ENCODE measurements at regions not wholly inside any gene's neighbourhood (a gene's known extent, or its start where the extent isn't known, plus 50 kb on each side); places are given as distances from the start of the nearest gene placed in this dataset.

GRCh38 chr1:223006371-223006770 lies 136.7 kb downstream of the TLR5 start (continued):
- no peak for TF ChIP-seq REST (IDR thresholded peaks at IDR 0.05; ENCODE audit: borderline replicate concordance)
- no peak for TF ChIP-seq REST (CRISPR knock-in tag; IDR thresholded peaks at IDR 0.05; ENCODE audit: low read depth)
- TF ChIP-seq GTF2A2 (tag; IDR thresholded peaks at IDR 0.05) = no peak
- no peak for TF ChIP-seq ZNF584 (CRISPR knock-in tag; IDR thresholded peaks at IDR 0.05; ENCODE audit: low read depth)
- TF ChIP-seq CSDE1 (IDR thresholded peaks at IDR 0.05) = no peak
- no peak for TF ChIP-seq ARID3B (CRISPR knock-in tag; IDR thresholded peaks at IDR 0.05; ENCODE audit: borderline replicate concordance)
- TF ChIP-seq FOXK1 (CRISPR knock-in tag; IDR thresholded peaks at IDR 0.05; ENCODE audit: borderline replicate concordance) = no peak
